SK-N-MC (cell line): ENCODE measurements at regions not wholly inside any gene's neighbourhood (a gene's known extent, or its start where the extent isn't known, plus 50 kb on each side); places are given as distances from the start of the nearest gene placed in this dataset.
"Not testable (repeated sequence)": the region's sequence is repeated elsewhere in the genome, so short reads cannot be mapped to it uniquely, and the experiment has no call there.

ENCODE experiments used
- DNase-seq: peaks from one replicate; pipeline ENCODE4 v3.0.0-alpha.2; 2011; ENCODE audit warnings: low read depth, low spot score
- H3K27ac ChIP-seq: fragments of 200-600 bp; sonication (generic); 2 replicates; pipeline ENCODE4 v1.5.1; 2016; ENCODE audit warnings: mixed run types
- H3K36me3 ChIP-seq: fragments of 200-600 bp; sonication (generic); 2 replicates; pipeline ENCODE4 v1.6.1; 2017; ENCODE audit warnings: antibody characterized with exemption, low read length, mixed read lengths; ENCODE audit not compliant: insufficient read depth
- H3K4me3 ChIP-seq: fragments of 200-600 bp; sonication (generic); 2 replicates; pipeline ENCODE4 v1.5.1; 2016
- H3K9ac ChIP-seq: fragments of 200-600 bp; sonication (generic); 2 replicates; pipeline ENCODE4 v1.8.0; 2017; ENCODE audit warnings: mixed run types, mixed read lengths; ENCODE audit not compliant: insufficient read length
- H3K9me3 ChIP-seq: fragments of 200-600 bp; sonication (generic); 2 replicates; pipeline ENCODE4 v1.6.1; 2017; ENCODE audit warnings: low read depth, mild to moderate bottlenecking, antibody characterized with exemption, low read length, moderate library complexity, mixed read lengths
- EZH2 ChIP-seq: fragments of 200-600 bp; sonication (generic); IDR thresholded peaks from one replicate; pipeline ENCODE4 v1.6.1; 2017; ENCODE audit warnings: antibody characterized with exemption
- FOXP2 ChIP-seq: optimal IDR thresholded peaks from 2 replicates; pipeline ENCODE3; 2011; ENCODE audit warnings: mild to moderate bottlenecking, moderate library complexity; ENCODE audit not compliant: insufficient read depth; ENCODE audit errors: extremely low read length, control extremely low read depth
- POLR2AphosphoS5 ChIP-seq: IDR thresholded peaks from 2 replicates; pipeline ENCODE4 v1.6.1; 2012; ENCODE audit warnings: mild to moderate bottlenecking, low read depth, low read length, borderline replicate concordance

DNA sequence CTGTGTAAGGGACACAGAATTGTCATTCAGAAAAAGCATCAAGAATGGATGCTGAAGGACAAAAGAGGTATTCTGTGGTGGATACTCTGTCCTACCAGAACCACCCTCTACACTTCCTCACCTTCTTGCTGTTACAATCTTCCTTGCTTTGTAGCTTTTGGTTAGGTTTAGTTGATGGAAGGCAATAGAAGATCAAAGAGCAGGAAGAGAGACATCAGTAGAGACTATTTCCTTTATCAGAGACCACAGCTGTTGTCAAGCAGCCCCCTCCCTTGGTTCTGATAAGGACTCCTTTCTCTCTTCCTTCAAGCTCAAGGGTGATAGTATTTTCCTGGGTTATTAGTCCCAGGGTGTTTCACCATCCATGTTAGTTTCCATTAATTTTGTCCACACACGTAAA is 84.7 kb upstream of the ALCAM start:
- TF ChIP-seq FOXP2 (no peak), POLR2AphosphoS5 (no peak), EZH2 (no peak)
- H3K9ac ChIP-seq: no peak overlapping the region
- no peaks in the 10 kb centered on the region for H3K36me3 ChIP-seq
- H3K27ac ChIP-seq: no peak overlapping the region
- DNase-seq: no peak
- no peak overlapping the region for H3K4me3 ChIP-seq
- H3K9me3 ChIP-seq: no peaks in the 10 kb centered on the region

DNA sequence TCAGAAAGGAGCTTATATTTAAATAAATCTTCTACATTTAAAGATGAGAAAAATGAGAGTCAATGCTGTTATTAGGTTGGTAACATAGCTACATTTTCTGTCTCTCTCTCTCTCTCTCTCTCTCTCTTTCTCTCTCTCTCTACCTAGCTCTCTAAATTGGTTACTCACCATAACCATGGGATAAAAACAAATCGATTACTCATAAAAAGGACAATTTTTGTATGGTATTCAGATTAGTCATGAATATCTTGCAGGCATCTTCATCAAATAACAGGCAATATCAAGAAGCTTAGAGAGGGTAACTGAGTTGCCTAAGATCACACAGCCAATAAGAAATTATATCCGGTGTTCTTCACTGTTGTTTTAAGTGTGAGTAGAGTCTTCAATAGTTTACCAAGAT is 81.8 kb upstream of the ALCAM start:
- no peak for DNase-seq
- no peak overlapping the region for H3K27ac ChIP-seq
- no peak overlapping the region for H3K4me3 ChIP-seq
- TF ChIP-seq FOXP2 (no peak), POLR2AphosphoS5 (no peak), EZH2 (no peak)
- H3K9ac ChIP-seq: no peak overlapping the region
- H3K9me3 ChIP-seq: no peaks in the 10 kb centered on the region
- H3K36me3 ChIP-seq: no peaks in the 10 kb centered on the region

DNA sequence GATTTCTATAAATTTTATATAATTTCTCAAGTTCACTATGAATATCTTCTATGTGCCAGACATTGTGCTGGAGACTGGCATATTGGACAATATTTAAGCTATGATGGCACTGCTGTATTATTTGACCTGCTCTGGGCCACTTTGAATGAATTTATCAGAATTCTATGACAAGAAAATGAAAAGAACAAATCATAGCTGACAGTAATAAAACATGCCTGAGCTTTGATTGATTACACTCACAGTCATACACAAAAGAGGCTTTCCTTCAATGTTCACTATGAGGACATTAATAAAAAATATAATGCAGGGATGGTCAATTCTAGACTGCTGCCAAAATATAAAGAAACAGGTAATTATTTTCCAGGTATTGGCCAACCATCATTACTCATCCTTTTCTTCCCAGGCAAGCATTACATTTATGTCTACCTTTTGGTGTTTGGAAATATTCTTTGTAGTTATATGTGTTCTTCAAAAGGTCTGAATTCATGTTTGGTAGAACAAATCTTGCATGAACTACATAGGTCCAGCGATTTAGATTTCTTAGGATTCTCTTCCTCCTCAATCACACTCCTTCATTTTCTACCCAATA is 81.0 kb upstream of the ALCAM start:
- no peaks in the 10 kb centered on the region for H3K36me3 ChIP-seq
- no peaks in the 10 kb centered on the region for H3K9me3 ChIP-seq
- H3K9ac ChIP-seq: no peak overlapping the region
- no peak for DNase-seq
- no peak overlapping the region for H3K4me3 ChIP-seq
- TF ChIP-seq POLR2AphosphoS5 (no peak), FOXP2 (no peak), EZH2 (no peak)
- no peak overlapping the region for H3K27ac ChIP-seq

DNA sequence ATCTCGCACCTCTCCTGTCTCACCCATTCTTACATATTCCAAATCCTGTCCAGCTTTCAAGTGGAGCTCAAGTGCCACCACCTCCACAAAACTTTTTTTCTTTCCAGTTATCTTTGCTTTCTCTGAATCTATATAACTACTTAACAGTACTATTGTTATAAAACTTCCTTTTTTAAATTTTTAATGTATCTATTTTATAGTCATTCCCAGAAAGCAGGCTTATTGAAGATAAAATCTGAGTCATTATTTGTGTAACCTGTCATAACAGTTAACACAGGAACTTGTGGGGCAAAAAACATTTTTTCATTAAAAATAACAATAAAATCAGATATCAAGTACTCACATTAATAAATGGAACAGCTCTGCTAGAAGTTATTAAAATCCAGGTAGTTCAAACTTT is 73.3 kb upstream of the ALCAM start:
- TF ChIP-seq FOXP2: no peak
- TF ChIP-seq EZH2: no peak
- no peak for TF ChIP-seq POLR2AphosphoS5

DNA sequence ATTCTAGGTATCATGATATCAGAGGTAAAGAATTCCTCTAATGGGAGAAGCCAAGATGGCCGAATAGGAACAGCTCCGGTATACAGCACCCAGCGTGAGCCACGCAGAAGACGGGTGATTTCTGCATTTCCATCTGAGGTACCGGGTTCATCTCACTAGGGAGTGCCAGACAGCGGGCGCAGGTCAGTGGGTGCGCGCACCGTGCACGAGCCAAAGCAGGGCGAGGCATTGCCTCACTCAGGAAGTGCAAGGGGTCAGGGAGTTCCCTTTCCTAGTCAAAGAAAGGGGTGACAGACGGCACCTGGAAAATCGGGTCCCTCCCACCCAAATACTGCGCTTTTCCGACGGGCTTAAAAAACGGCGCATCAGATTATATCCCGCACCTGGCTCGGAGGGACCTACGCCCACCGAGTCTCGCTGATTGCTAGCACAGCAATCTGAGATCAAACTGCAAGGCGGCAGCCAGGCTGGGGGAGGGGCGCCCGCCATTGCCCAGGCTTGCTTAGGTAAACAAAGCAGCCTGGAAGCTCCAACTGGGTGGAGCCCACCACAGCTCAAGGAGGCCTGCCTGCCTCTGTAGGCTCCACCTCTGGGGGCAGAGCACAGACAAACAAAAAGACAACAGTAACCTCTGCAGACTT is 70.4 kb upstream of the ALCAM start:
- H3K9me3 ChIP-seq, H3K27ac ChIP-seq, DNase-seq, H3K9ac ChIP-seq, H3K36me3 ChIP-seq, H3K4me3 ChIP-seq: not testable (repeated sequence)

More for the DNA sequence above, 73.3 kb upstream of the ALCAM start:
- Histone ChIP-seq H3K9me3 (no peaks in the 10 kb centered on the region), H3K4me3 (no peak overlapping the region), H3K36me3 (no peaks in the 10 kb centered on the region), H3K9ac (no peak overlapping the region), H3K27ac (no peak overlapping the region)
- no peak for DNase-seq

DNA sequence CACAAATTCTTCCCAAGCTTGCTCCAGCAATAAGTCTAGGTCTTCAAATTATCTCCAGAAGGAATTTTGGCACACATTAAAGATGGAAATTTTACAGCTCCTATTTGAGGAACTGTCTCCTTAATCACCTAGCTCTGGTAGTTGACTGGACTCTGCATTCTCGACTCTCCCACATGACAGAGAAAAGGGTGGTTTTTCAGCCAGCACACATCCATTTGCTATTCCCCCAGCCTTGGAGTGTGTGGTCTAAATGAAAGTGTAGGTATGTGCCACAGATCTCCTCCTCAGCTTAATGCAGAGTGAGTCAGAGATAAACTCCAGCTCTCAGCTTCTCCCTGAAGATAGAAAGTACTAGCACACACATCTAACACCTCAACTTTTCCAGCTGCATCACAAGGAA is 62.2 kb upstream of the ALCAM start:
- H3K27ac ChIP-seq: no peak overlapping the region
- TF ChIP-seq POLR2AphosphoS5: no peak
- TF ChIP-seq EZH2: no peak
- no peak for TF ChIP-seq FOXP2
- H3K36me3 ChIP-seq: no peaks in the 10 kb centered on the region
- DNase-seq: no peak
- H3K9ac ChIP-seq: no peak overlapping the region
- no peak overlapping the region for H3K4me3 ChIP-seq
- H3K9me3 ChIP-seq: no peaks in the 10 kb centered on the region

DNA sequence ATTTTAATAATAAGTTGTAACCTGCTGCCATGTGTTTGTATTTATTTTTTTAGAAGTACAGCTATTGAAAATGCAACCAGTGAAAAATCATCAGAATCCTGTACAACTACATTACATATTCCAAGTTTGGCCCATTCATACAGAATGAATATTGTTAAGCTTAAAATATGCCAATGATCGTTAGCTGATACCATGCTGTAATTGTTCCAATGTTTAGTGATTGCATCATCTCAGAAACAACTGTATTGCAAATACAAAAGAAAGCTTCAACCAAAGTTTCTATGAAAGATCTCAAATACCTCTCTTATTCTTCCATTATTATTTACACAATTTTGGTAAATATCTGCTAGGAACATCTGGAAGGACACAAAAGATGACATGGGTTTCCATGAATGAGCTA is 51.6 kb upstream of the ALCAM start:
- DNase-seq: no peak
- Histone ChIP-seq H3K4me3 (no peak overlapping the region), H3K27ac (no peak overlapping the region), H3K36me3 (no peaks in the 10 kb centered on the region), H3K9me3 (no peaks in the 10 kb centered on the region), H3K9ac (no peak overlapping the region)
- TF ChIP-seq POLR2AphosphoS5 (no peak), FOXP2 (no peak), EZH2 (no peak)

DNA sequence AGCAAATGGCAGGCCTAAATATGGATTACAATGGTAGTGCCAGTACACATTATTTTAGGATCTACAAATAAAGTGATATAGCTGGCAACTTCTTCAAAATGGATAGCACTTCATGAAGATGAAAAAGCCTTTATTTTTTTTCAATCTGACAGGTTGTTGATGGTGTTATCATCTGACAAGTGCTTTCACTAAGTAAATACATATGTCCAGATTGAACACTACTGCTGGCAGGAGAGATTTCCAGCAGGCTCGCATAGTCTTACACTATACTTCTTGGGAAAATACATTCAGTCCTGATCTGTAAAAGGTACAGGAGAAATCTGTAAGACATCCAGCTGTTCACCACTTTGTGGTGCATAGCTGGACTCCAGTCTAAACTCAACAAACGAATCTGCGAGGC is 50.9 kb upstream of the ALCAM start:
- Histone ChIP-seq H3K27ac (no peak overlapping the region), H3K36me3 (no peaks in the 10 kb centered on the region), H3K9me3 (no peaks in the 10 kb centered on the region), H3K4me3 (no peak overlapping the region), H3K9ac (no peak overlapping the region)
- DNase-seq: no peak
- no peak for TF ChIP-seq EZH2
- TF ChIP-seq POLR2AphosphoS5: no peak

DNA sequence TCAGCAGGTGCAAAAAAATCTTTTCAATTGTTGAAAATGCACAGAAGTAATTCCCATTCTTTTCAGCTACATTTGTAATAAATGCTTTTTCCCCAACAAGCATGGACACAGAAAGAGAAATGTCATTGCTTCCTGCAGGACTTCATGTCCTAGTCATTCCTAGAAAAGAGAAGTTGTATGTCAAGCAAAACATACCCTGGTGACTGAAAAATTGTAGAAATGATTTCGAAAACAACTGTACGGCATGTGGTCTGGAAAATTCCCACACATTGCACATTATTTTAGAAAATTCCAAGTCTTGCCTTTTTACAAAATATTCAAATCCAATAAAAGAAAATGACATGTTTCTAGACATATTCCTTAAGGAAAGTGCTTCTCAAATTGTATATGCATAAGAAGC is 50.4 kb upstream of the ALCAM start:
- Histone ChIP-seq H3K27ac (no peak overlapping the region), H3K9me3 (no peaks in the 10 kb centered on the region), H3K9ac (no peak overlapping the region), H3K4me3 (no peak overlapping the region), H3K36me3 (no peaks in the 10 kb centered on the region)
- no peak for TF ChIP-seq POLR2AphosphoS5
- no peak for TF ChIP-seq FOXP2
- no peak for TF ChIP-seq EZH2
- DNase-seq: no peak
